SK-N-SH treated with all-trans-retinoic acid at 6 μM for 48 hours (cell line): ENCODE measurements at regions not wholly inside any gene's neighbourhood (a gene's known extent, or its start where the extent isn't known, plus 50 kb on each side); places are given as distances from the start of the nearest gene placed in this dataset.

Experiments
- ATAC-seq: fragments of 200-7000 bp; cut with Tn5 transposase; 3 replicates; pipeline ENCODE4 v1.9.1; 2020; ENCODE audit warnings: mild to moderate bottlenecking, moderate library complexity
- ARNTL ChIP-seq: fragments of 450-650 bp; formaldehyde crosslinking; IDR thresholded peaks from 2 replicates; pipeline ENCODE4 v1.5.0; 2020; ENCODE audit warnings: low read depth, mild to moderate bottlenecking, moderate library complexity, borderline replicate concordance
- CSDC2 ChIP-seq: fragments of 250-450 bp; sonication (Bioruptor Pico); IDR thresholded peaks from 2 replicates; pipeline ENCODE4 v1.5.0; 2020; ENCODE audit warnings: mild to moderate bottlenecking, moderate library complexity
- ESRRG ChIP-seq: fragments of 250-450 bp; sonication (Bioruptor Pico); IDR thresholded peaks from 2 replicates; pipeline ENCODE4 v1.6.1; 2021; ENCODE audit warnings: mild to moderate bottlenecking
- GLIS3 ChIP-seq: fragments of 250-450 bp; sonication (Bioruptor Pico); IDR thresholded peaks from 2 replicates; pipeline ENCODE4 v1.5.0; 2020; ENCODE audit warnings: mild to moderate bottlenecking, moderate library complexity
- ISL1 ChIP-seq: fragments of 250-450 bp; sonication (Bioruptor Pico); IDR thresholded peaks from 2 replicates; pipeline ENCODE4 v2.1.2; 2022; ENCODE audit warnings: mild to moderate bottlenecking, moderate library complexity
- OSR1 ChIP-seq: fragments of 250-450 bp; sonication (Bioruptor Pico); IDR thresholded peaks from 2 replicates; pipeline ENCODE4 v1.8.0; 2022; ENCODE audit warnings: moderate library complexity, mild to moderate bottlenecking, inconsistent platforms
- PPARA ChIP-seq: fragments of 250-450 bp; sonication (Bioruptor Pico); IDR thresholded peaks from 2 replicates; pipeline ENCODE4 v1.5.0; 2020; ENCODE audit warnings: mild to moderate bottlenecking, borderline replicate concordance
- RARB ChIP-seq: fragments of 250-450 bp; sonication (Bioruptor Pico); IDR thresholded peaks from 2 replicates; pipeline ENCODE4 v1.8.0; 2021; ENCODE audit warnings: mild to moderate bottlenecking, moderate library complexity
- SNAI2 ChIP-seq: fragments of 250-450 bp; sonication (Bioruptor Pico); IDR thresholded peaks from 2 replicates; pipeline ENCODE4 v1.5.0; 2020; ENCODE audit warnings: mild to moderate bottlenecking, moderate library complexity
- TCF4 ChIP-seq: fragments of 250-450 bp; sonication (Bioruptor Pico); IDR thresholded peaks from 2 replicates; pipeline ENCODE4 v1.8.0; 2021; ENCODE audit warnings: mild to moderate bottlenecking, moderate library complexity, borderline replicate concordance
- TOX ChIP-seq: fragments of 250-450 bp; sonication (Bioruptor Pico); IDR thresholded peaks from 2 replicates; pipeline ENCODE4 v1.8.0; 2021; ENCODE audit warnings: mild to moderate bottlenecking, moderate library complexity, borderline replicate concordance
- ZC3H10 ChIP-seq: fragments of 250-450 bp; sonication (Bioruptor Pico); IDR thresholded peaks from 2 replicates; pipeline ENCODE4 v1.5.1; 2021; ENCODE audit warnings: mild to moderate bottlenecking, moderate library complexity
- ZFP3 ChIP-seq: fragments of 250-450 bp; sonication (Bioruptor Pico); IDR thresholded peaks from 2 replicates; pipeline ENCODE4 v1.5.0; 2020; ENCODE audit warnings: mild to moderate bottlenecking, moderate library complexity
- ZFP30 ChIP-seq: fragments of 450-650 bp; formaldehyde crosslinking; IDR thresholded peaks from 2 replicates; pipeline ENCODE4 v1.5.0; 2022; ENCODE audit warnings: mild to moderate bottlenecking, moderate library complexity
- ZNF565 ChIP-seq: fragments of 450-650 bp; formaldehyde crosslinking; conservative IDR thresholded peaks from 2 replicates; pipeline ENCODE4 v1.5.0; 2020; ENCODE audit warnings: low read depth, mild to moderate bottlenecking, moderate library complexity
- ZNF70 ChIP-seq: fragments of 450-650 bp; formaldehyde crosslinking; IDR thresholded peaks from 2 replicates; pipeline ENCODE4 v1.5.0; 2020; ENCODE audit warnings: mild to moderate bottlenecking, moderate library complexity
- ZNF8 ChIP-seq: fragments of 450-650 bp; formaldehyde crosslinking; IDR thresholded peaks from 2 replicates; pipeline ENCODE4 v1.5.0; 2020; ENCODE audit warnings: mild to moderate bottlenecking, moderate library complexity
- TF ChIP-seq, protein P1 (sequence below): fragments of 250-450 bp; sonication (Bioruptor Pico); IDR thresholded peaks from 2 replicates; pipeline ENCODE4 v1.5.1; 2021; ENCODE audit warnings: mild to moderate bottlenecking, moderate library complexity
- TF ChIP-seq, protein P2 (sequence below): fragments of 250-450 bp; sonication (Bioruptor Pico); IDR thresholded peaks from 2 replicates; pipeline ENCODE4 v1.5.0; 2020; ENCODE audit warnings: mild to moderate bottlenecking, moderate library complexity
- TF ChIP-seq, protein P3 (sequence below): fragments of 250-450 bp; sonication (Bioruptor Pico); IDR thresholded peaks from 2 replicates; pipeline ENCODE4 v1.8.0; 2020; ENCODE audit warnings: mild to moderate bottlenecking, moderate library complexity, borderline replicate concordance
- TF ChIP-seq, protein P4 (sequence below): fragments of 250-450 bp; sonication (Bioruptor Pico); IDR thresholded peaks from 2 replicates; pipeline ENCODE4 v1.8.0; 2021; ENCODE audit warnings: low read depth, mild to moderate bottlenecking, moderate library complexity, borderline replicate concordance
- TF ChIP-seq, protein P5 (sequence below): fragments of 250-450 bp; sonication (Bioruptor Pico); IDR thresholded peaks from 2 replicates; pipeline ENCODE4 v1.5.1; 2020; ENCODE audit warnings: low read depth, mild to moderate bottlenecking, moderate library complexity

DNA sequence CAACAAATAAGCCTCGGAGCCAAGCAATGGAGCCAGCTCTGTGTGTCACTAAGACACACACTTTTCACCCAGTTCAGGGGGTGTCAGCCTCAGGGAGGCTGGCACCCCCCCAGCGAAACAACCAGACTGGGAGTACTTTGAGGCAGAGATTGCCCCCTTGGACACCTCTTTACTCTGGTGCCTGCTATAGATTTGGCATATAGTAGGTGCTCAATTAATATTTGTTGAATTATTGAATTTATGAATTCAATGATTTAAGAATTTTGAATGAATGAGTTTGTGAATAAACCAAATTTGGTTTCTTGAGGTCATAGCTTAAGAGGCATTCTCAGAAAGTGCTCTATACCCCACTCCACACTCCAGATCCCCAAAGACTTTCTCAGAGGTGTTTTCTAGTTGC, 70.3 kb downstream of the OLIG1 start:
- no peak for TF ChIP-seq GLIS3 (CRISPR knock-in tag)
- no peak for TF ChIP-seq OSR1 (CRISPR knock-in tag)
- TF ChIP-seq ESRRG (CRISPR knock-in tag), result no peak
- no peak for TF ChIP-seq ZFP3 (CRISPR knock-in tag)
- TF ChIP-seq, protein P1, sequence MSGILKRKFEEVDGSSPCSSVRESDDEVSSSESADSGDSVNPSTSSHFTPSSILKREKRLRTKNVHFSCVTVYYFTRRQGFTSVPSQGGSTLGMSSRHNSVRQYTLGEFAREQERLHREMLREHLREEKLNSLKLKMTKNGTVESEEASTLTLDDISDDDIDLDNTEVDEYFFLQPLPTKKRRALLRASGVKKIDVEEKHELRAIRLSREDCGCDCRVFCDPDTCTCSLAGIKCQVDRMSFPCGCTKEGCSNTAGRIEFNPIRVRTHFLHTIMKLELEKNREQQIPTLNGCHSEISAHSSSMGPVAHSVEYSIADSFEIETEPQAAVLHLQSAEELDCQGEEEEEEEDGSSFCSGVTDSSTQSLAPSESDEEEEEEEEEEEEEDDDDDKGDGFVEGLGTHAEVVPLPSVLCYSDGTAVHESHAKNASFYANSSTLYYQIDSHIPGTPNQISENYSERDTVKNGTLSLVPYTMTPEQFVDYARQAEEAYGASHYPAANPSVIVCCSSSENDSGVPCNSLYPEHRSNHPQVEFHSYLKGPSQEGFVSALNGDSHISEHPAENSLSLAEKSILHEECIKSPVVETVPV (CRISPR knock-in tag), result no peak
- no peak for TF ChIP-seq ZFP30 (CRISPR knock-in tag)
- no peak for TF ChIP-seq ZNF70
- TF ChIP-seq, protein P2, sequence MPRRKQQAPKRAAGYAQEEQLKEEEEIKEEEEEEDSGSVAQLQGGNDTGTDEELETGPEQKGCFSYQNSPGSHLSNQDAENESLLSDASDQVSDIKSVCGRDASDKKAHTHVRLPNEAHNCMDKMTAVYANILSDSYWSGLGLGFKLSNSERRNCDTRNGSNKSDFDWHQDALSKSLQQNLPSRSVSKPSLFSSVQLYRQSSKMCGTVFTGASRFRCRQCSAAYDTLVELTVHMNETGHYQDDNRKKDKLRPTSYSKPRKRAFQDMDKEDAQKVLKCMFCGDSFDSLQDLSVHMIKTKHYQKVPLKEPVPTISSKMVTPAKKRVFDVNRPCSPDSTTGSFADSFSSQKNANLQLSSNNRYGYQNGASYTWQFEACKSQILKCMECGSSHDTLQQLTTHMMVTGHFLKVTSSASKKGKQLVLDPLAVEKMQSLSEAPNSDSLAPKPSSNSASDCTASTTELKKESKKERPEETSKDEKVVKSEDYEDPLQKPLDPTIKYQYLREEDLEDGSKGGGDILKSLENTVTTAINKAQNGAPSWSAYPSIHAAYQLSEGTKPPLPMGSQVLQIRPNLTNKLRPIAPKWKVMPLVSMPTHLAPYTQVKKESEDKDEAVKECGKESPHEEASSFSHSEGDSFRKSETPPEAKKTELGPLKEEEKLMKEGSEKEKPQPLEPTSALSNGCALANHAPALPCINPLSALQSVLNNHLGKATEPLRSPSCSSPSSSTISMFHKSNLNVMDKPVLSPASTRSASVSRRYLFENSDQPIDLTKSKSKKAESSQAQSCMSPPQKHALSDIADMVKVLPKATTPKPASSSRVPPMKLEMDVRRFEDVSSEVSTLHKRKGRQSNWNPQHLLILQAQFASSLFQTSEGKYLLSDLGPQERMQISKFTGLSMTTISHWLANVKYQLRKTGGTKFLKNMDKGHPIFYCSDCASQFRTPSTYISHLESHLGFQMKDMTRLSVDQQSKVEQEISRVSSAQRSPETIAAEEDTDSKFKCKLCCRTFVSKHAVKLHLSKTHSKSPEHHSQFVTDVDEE (CRISPR knock-in tag), result no peak
- no peak for TF ChIP-seq PPARA (CRISPR knock-in tag)
- TF ChIP-seq RARB (CRISPR knock-in tag), result no peak
- TF ChIP-seq ARNTL (CRISPR knock-in tag), result no peak
- TF ChIP-seq TCF4 (CRISPR knock-in tag), result no peak
- TF ChIP-seq, protein P3, sequence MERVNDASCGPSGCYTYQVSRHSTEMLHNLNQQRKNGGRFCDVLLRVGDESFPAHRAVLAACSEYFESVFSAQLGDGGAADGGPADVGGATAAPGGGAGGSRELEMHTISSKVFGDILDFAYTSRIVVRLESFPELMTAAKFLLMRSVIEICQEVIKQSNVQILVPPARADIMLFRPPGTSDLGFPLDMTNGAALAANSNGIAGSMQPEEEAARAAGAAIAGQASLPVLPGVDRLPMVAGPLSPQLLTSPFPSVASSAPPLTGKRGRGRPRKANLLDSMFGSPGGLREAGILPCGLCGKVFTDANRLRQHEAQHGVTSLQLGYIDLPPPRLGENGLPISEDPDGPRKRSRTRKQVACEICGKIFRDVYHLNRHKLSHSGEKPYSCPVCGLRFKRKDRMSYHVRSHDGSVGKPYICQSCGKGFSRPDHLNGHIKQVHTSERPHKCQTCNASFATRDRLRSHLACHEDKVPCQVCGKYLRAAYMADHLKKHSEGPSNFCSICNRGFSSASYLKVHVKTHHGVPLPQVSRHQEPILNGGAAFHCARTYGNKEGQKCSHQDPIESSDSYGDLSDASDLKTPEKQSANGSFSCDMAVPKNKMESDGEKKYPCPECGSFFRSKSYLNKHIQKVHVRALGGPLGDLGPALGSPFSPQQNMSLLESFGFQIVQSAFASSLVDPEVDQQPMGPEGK (CRISPR knock-in tag), result no peak
- no peak for TF ChIP-seq ZNF565 (CRISPR knock-in tag)
- ATAC-seq, result no peak

DNA sequence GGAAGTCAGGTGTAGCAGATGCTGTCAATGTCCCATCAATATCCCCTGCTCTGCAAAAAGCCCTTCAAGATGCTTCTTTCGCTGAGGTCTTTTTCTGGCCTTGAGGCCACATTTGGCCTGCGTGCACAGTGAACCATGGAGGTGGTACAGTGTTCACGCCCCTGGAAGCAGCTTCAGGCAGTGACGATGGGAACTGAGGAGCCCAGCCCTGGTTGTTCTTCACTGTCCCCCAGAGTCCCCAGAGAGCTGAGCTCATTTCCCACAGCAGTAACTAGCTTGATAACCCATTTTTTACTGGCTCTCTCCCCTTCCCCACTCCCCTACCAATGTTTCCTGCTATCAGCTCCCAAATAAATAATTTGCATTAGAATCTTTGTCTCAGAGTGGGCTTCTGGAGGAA, 76.5 kb downstream of the OLIG1 start:
- TF ChIP-seq ZFP30 (CRISPR knock-in tag), result no peak
- no peak for TF ChIP-seq PPARA (CRISPR knock-in tag)
- TF ChIP-seq TCF4 (CRISPR knock-in tag), result no peak
- no peak for TF ChIP-seq ISL1 (CRISPR knock-in tag)
- TF ChIP-seq ZNF70, result no peak
- TF ChIP-seq SNAI2 (CRISPR knock-in tag), result no peak
- TF ChIP-seq CSDC2 (CRISPR knock-in tag), result no peak
- no peak for TF ChIP-seq TOX (CRISPR knock-in tag)
- no peak for TF ChIP-seq GLIS3 (CRISPR knock-in tag)
- no peak for TF ChIP-seq ARNTL (CRISPR knock-in tag)
- TF ChIP-seq, protein P4, sequence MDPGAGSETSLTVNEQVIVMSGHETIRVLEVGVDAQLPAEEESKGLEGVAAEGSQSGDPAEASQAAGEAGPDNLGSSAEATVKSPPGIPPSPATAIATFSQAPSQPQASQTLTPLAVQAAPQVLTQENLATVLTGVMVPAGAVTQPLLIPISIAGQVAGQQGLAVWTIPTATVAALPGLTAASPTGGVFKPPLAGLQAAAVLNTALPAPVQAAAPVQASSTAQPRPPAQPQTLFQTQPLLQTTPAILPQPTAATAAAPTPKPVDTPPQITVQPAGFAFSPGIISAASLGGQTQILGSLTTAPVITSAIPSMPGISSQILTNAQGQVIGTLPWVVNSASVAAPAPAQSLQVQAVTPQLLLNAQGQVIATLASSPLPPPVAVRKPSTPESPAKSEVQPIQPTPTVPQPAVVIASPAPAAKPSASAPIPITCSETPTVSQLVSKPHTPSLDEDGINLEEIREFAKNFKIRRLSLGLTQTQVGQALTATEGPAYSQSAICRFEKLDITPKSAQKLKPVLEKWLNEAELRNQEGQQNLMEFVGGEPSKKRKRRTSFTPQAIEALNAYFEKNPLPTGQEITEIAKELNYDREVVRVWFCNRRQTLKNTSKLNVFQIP (CRISPR knock-in tag), result no peak
- TF ChIP-seq ZC3H10 (CRISPR knock-in tag), result no peak
- no peak for TF ChIP-seq ZNF8 (CRISPR knock-in tag)
- TF ChIP-seq, protein P2 (CRISPR knock-in tag), result no peak
- no peak for TF ChIP-seq OSR1 (CRISPR knock-in tag)
- TF ChIP-seq, protein P5, sequence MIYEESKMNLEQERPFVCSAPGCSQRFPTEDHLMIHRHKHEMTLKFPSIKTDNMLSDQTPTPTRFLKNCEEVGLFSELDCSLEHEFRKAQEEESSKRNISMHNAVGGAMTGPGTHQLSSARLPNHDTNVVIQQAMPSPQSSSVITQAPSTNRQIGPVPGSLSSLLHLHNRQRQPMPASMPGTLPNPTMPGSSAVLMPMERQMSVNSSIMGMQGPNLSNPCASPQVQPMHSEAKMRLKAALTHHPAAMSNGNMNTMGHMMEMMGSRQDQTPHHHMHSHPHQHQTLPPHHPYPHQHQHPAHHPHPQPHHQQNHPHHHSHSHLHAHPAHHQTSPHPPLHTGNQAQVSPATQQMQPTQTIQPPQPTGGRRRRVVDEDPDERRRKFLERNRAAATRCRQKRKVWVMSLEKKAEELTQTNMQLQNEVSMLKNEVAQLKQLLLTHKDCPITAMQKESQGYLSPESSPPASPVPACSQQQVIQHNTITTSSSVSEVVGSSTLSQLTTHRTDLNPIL, result no peak
- TF ChIP-seq RARB (CRISPR knock-in tag), result no peak
- ATAC-seq, result no peak
